IPS-15b (cell line): ENCODE measurements at regions not wholly inside any gene's neighbourhood (a gene's known extent, or its start where the extent isn't known, plus 50 kb on each side); places are given as distances from the start of the nearest gene placed in this dataset.

Experiments
- H3K27me3 ChIP-seq: one replicate; pipeline ENCODE4 v1.6.1; 2013; ENCODE audit warnings: low read length; ENCODE audit not compliant: control insufficient read depth, insufficient read depth
- H3K36me3 ChIP-seq: one replicate; pipeline ENCODE4 v1.6.1; 2013; ENCODE audit warnings: low read length; ENCODE audit not compliant: control insufficient read depth, insufficient read depth
- H3K4me1 ChIP-seq: one replicate; pipeline ENCODE4 v1.6.1; 2013; ENCODE audit warnings: mild to moderate bottlenecking, low read length; ENCODE audit not compliant: control insufficient read depth, insufficient read depth
- H3K4me3 ChIP-seq: one replicate; pipeline ENCODE4 v1.5.1; 2013; ENCODE audit warnings: low read depth, low read length
- H3K9ac ChIP-seq: one replicate; pipeline ENCODE4 v1.6.1; 2013; ENCODE audit warnings: low read depth, mild to moderate bottlenecking, low read length
- H3K9me3 ChIP-seq: one replicate; pipeline ENCODE4 v1.6.1; 2013; ENCODE audit warnings: mild to moderate bottlenecking, low read length; ENCODE audit not compliant: control insufficient read depth, insufficient read depth

GRCh38 chr5:56493308-56493707 lies 260.2 kb upstream of the ANKRD55 start:
- Histone ChIP-seq H3K9ac (no peak overlapping the region), H3K9me3 (no peaks in the 10 kb centered on the region), H3K36me3 (no peaks in the 10 kb centered on the region), H3K27me3 (no peaks in the 10 kb centered on the region), H3K4me3 (no peak overlapping the region), H3K4me1 (no peaks in the 10 kb centered on the region)

GRCh38 chr5:56492812-56493211 lies 259.7 kb upstream of the ANKRD55 start:
- Histone ChIP-seq H3K4me3 (no peak overlapping the region), H3K36me3 (no peaks in the 10 kb centered on the region), H3K4me1 (no peaks in the 10 kb centered on the region), H3K9ac (no peak overlapping the region), H3K9me3 (no peaks in the 10 kb centered on the region), H3K27me3 (no peaks in the 10 kb centered on the region)

GRCh38 chr5:56490971-56491468 lies 257.9 kb upstream of the ANKRD55 start:
- no peak overlapping the region for H3K9ac ChIP-seq
- no peaks in the 10 kb centered on the region for H3K27me3 ChIP-seq
- H3K36me3 ChIP-seq: no peaks in the 10 kb centered on the region
- no peaks in the 10 kb centered on the region for H3K9me3 ChIP-seq
- no peak overlapping the region for H3K4me3 ChIP-seq
- H3K4me1 ChIP-seq: no peaks in the 10 kb centered on the region

- H3K4me1 ChIP-seq: no peaks in the 10 kb centered on the region
- H3K4me3 ChIP-seq: no peak overlapping the region
- H3K36me3 ChIP-seq: no peaks in the 10 kb centered on the region
- H3K27me3 ChIP-seq: no peaks in the 10 kb centered on the region
- H3K9me3 ChIP-seq: no peaks in the 10 kb centered on the region
- H3K9ac ChIP-seq: no peak overlapping the region
These were observed 256.1 kb upstream of the ANKRD55 start for GRCh38 chr5:56489272-56489671.

- Histone ChIP-seq H3K9me3 (no peaks in the 10 kb centered on the region), H3K27me3 (peaks cover 3% of the 10 kb centered on the region), H3K4me3 (no peak overlapping the region), H3K4me1 (no peaks in the 10 kb centered on the region), H3K36me3 (no peaks in the 10 kb centered on the region), H3K9ac (no peak overlapping the region)
These were observed 254.5 kb upstream of the ANKRD55 start for GRCh38 chr5:56487528-56488115.

GRCh38 chr5:56482363-56482762 lies 249.2 kb upstream of the ANKRD55 start:
- no peaks in the 10 kb centered on the region for H3K36me3 ChIP-seq
- H3K4me1 ChIP-seq: peaks cover 7% of the 10 kb centered on the region
- H3K9ac ChIP-seq: no peak overlapping the region
- peaks cover 41% of the 10 kb centered on the region for H3K27me3 ChIP-seq
- no peaks in the 10 kb centered on the region for H3K9me3 ChIP-seq
- no peak overlapping the region for H3K4me3 ChIP-seq

- Histone ChIP-seq H3K27me3 (peaks cover 42% of the 10 kb centered on the region), H3K4me1 (peaks cover 7% of the 10 kb centered on the region), H3K4me3 (peak overlapping the region; percentile 57), H3K9ac (no peak overlapping the region), H3K36me3 (no peaks in the 10 kb centered on the region), H3K9me3 (no peaks in the 10 kb centered on the region)
These were observed 248.6 kb upstream of the ANKRD55 start for GRCh38 chr5:56481428-56482357.

- peak overlapping the region; percentile 37 for H3K9ac ChIP-seq
- peaks cover 48% of the 10 kb centered on the region for H3K27me3 ChIP-seq
- H3K36me3 ChIP-seq: no peaks in the 10 kb centered on the region
- no peaks in the 10 kb centered on the region for H3K9me3 ChIP-seq
- H3K4me1 ChIP-seq: peaks cover 7% of the 10 kb centered on the region
- peak overlapping the region; percentile 57 for H3K4me3 ChIP-seq
These were observed 247.7 kb upstream of the ANKRD55 start for GRCh38 chr5:56480705-56481427.

- Histone ChIP-seq H3K4me3 (peak overlapping the region; percentile 57), H3K4me1 (peaks cover 7% of the 10 kb centered on the region), H3K9ac (peak overlapping the region; percentile 37), H3K27me3 (peaks cover 49% of the 10 kb centered on the region), H3K36me3 (no peaks in the 10 kb centered on the region), H3K9me3 (no peaks in the 10 kb centered on the region)
These were observed 247.1 kb upstream of the ANKRD55 start for GRCh38 chr5:56480078-56480704.

- H3K36me3 ChIP-seq: no peaks in the 10 kb centered on the region
- peaks cover 49% of the 10 kb centered on the region for H3K27me3 ChIP-seq
- H3K4me1 ChIP-seq: peaks cover 7% of the 10 kb centered on the region
- no peak overlapping the region for H3K9ac ChIP-seq
- no peaks in the 10 kb centered on the region for H3K9me3 ChIP-seq
- H3K4me3 ChIP-seq: no peak overlapping the region
These were observed 246.6 kb upstream of the ANKRD55 start for GRCh38 chr5:56479696-56480077.

- H3K36me3 ChIP-seq: no peaks in the 10 kb centered on the region
- H3K27me3 ChIP-seq: peaks cover 49% of the 10 kb centered on the region
- H3K9me3 ChIP-seq: no peaks in the 10 kb centered on the region
- H3K4me1 ChIP-seq: peaks cover 7% of the 10 kb centered on the region
- H3K9ac ChIP-seq: no peak overlapping the region
- no peak overlapping the region for H3K4me3 ChIP-seq
These were observed 246.0 kb upstream of the ANKRD55 start for GRCh38 chr5:56479126-56479525.
